CD4-positive, alpha-beta T cell treated with Interleukin-17A for 4 hours (primary cell): ENCODE measurements at regions not wholly inside any gene's neighbourhood (a gene's known extent, or its start where the extent isn't known, plus 50 kb on each side); places are given as distances from the start of the nearest gene placed in this dataset.

Experiments
- DNase-seq: peaks from one replicate; pipeline ENCODE4 v3.0.0-alpha.2; 2020; ENCODE audit warnings: mixed read lengths

DNA sequence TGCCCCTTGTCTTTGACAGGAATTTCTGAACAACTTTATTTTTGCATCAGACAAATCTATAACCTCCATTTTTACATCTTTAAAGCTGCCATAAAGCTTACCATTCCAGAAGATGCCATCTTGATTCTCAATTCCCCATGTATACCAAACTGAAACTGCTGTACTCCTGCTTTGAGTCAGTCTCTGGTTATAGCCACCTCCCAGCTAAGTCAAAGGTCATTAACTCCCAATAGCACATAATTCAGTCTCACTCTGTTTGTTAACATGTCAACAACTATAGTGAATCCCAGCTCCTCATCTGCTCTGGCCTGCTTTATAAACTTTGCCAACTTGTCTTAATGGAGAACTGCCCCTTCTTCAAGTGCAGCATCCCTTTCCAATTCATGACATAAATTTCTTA lies 343.6 kb downstream of the FRK start:
- DNase-seq, result no peak

DNA sequence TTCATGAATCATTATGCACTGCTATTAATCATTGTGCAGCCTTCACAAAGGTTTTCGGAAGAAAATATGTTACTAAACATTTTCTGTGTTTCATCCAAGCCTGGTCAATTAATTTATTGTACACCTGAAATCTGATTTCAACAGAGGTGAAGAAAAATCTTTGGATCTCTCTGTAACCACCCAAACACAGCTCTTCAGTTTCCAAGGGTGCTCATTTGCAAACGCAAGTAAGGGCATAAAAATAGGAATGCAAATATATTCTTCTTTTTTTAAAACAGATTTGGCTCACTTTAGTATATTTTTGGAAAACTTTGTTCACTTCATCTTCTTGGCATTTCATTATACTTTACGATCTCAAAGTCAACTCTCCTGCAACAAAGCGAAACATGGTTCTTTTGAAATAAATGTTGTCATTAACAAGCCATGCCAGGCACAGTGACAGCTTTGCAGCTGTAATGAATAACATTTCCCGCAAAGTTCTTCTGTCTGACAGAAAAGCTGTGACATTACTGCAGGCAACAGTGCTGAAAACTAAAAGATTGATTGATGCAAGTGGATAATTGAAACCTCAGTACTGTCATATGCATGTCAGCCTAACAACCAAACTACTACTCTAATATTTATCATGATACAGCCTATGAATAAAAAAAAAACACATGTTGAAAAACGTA lies 348.3 kb downstream of the FRK start:
- DNase-seq, result no peak

DNA sequence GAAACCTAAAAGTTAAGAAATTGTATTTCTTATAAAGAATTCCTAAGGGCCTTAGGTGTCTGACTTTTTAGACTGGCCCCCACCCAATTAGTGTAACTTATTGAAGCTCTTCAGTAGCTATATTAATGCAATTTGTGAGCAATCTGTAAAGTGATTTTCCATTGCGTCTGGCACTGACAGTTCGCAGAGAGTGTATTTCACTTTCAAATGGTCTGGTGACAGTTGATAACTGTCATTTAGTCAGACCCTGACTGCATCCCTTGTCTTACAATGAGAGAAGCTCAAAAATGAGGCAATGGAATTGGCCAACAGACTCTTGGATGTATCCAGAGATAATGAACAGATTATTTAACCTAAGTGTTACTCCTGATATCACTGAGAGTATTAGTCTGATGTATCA lies 351.8 kb downstream of the FRK start:
- no peak for DNase-seq

DNA sequence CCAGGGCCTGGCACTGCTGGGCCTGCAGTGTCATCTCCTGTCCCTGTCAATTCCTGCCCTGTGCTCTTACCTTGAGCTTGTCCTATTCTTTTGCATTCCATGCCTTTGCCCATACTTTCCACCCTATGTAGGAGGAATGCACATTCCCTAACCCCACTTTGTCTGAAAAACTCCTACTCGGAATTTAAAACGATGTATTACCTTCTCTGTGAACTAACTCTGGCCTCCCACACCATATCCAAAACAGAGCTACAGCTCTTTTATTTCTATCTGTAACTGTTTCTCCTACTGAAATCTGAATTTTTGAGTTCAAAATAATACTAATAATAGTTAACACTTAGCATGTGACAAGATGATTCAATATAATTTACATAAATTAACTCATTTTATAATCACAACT lies 353.7 kb downstream of the FRK start:
- no peak for DNase-seq

DNA sequence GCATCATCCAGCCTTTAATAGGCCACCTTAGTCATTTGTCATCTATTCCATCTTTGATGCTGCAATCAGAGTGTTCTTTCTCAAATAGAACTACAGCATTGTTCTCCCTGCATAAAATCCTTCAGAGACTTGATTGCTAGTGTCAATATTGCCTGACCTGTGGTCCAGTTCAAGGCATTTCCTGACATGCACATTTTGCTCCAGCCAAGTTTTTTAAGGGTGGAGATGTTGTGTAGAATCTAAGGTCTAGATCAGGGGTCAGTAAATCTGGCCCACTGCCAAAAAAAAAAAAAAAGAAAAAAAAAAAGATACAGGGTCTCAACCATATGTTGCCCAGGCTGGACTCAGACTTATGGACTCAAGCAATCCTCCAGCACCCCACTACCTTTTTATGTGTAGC lies 354.4 kb downstream of the FRK start:
- DNase-seq, result no peak

DNA sequence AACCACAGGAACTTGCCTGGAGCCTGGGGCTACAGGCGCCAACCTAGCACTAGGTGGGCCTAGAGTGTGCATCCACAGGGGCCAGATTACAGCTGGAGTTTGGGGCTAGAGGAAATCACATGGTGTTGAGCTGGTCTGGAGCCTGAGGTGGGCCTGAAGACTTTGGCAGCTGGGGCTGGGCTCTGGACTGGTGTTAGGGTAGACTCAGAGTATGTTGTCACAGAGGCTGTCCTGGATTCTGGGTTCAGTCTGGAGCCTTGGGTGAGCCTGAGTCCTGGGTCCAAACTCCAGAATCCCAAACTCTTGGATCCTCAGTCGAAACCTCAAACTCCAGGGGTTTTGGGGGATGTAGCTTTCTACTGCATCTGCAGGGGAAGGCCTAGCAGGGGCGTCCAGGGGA lies 356.7 kb downstream of the FRK start:
- DNase-seq, result no peak

DNA sequence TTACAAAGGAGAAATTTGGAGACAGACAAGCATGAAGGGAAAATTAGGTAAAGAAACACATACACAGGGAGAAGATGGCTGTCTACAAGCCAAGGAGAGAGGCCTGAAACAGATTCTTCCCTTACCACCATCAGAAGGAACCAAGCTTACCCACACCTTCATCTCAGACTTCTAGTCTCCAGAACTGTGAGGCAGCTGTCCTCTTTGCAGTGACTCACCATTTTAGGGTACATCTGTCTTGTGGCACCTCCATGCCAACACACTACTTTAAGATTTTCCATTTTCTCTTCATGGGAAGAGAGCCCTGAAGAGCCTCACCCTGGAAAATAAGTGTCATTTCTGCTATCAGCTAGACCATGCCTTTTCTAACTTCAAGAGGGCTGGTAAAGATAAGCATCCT lies 369.3 kb downstream of the FRK start:
- DNase-seq, result no peak

DNA sequence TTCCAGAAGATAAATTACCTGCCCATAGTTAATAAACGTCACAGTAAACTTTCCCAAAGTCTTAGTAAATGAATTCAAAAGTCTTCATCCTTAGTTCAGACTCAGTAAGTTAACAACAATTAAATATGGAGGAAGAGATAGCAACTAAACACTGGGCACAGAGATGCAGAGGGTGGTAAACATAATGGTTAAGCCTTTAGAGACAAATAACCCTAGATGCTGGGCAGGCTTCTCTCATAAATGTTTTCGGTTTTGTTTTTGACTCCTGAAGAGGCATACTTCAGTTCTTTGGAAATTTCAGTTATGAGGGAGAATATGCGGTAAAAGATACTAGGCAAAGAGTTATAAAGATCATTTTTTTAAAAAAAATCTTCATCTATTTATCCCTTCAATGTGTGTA lies 369.8 kb downstream of the FRK start:
- DNase-seq, result no peak

DNA sequence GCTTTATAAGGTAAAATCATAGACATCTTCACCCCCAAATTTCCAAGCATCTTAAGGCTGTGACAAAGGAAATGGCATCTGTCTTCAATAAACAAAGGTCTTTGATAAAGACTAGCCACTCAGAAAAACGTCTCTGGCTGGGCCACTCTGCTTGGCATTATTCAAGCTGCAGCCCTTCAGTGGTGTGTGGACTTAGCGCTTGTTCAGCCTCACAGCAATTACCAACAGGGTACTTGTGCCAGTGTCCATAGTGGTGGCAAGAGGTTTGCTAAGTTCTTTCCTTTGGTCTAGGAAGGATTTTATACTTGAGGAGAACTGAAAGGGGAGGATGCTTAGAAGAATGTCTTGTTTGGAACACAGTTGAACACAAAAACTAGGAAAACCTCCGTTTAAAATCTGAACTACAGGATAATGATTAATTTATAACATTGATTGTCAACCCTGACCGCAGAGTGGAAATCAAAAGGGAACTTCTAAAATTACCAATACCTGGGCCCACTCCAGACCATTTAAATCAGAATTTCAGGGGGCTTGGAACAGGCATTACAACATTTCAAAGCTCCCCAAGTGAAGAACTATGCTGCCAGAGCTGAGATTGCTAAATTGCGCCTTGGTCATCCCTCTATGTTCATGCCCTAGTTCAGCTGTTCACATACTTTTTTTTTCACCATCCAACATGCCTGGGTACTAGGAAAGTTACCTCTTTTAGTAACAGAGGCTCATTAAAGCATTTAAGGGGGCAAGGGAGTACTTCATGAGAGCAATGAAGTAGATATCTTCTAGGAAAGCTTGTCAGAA lies 378.5 kb downstream of the FRK start:
- DNase-seq, result no peak

DNA sequence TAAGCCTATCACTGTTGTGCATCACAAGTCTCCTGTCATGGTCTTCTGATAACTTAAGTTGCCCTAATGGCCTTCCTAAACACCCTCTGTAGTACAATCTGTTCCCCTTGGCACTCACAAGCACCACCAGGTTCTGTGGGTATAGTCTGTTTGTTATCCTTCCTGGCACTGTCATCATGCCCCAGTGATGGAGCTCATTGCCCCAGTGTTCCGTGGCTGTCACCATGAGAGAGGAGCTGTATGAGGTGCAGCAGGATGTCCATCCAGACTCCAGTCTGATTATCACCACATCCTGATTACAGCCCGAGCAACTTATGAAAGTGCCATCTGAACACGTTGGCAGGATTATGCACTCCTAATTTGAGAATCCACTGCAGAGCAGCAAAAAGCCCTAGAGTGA lies 380.1 kb downstream of the FRK start:
- no peak for DNase-seq

DNA sequence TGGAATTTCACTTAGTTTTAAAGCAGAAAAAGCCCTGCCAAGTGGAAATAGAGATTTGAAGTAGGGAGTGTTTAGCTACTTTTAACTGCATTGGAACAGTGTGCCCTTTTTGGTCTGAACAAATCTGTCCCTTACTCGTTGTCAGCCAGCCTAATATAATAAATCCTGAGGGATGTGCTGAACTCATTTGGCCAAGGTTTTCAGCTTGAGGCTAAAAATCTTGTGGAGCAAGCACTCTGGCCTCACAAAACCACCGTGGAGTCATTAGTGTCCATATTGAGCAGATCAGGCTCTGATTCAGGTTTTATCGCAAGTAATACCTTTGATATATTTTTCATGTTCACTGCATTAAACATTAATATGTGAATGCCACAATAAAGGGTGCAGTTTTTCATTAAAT lies 383.5 kb downstream of the FRK start:
- no peak for DNase-seq

DNA sequence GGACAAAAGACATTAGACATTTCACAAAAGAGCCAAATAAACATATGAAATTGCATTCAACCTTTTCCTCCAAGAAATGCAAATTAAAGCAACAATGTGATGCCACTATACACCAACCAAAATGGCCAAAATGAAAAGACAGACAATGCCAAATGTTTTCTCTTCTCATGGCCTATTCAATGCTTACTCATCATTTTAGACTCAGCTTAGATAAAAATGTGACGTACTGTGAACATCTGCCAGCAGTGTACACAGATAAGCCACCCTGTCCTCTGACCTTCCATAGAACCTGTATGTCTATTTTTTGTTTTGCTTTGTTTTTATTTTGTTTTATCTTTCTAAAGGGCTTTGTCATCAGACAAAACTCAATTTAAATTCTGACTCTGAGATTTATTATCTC lies 385.2 kb downstream of the FRK start:
- DNase-seq, result no peak

DNA sequence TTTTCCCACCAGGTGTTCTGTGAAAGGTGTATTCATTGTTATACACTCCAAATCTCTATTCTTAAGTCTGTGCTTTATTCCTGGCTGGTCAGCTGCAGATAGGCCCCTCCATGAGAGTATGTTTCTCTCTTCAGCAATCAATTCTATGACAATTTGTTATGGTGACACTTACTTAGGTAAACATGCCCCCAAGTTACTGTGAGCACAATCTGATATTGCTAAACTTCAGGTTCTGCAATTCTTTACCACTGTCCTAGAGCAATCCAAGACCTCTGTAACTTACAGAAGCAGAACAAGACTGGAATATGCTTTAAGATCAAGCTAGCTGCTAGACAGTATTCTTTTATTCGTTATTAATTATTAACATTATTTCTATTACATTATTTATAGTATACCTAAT lies 391.9 kb downstream of the FRK start:
- DNase-seq, result no peak

DNA sequence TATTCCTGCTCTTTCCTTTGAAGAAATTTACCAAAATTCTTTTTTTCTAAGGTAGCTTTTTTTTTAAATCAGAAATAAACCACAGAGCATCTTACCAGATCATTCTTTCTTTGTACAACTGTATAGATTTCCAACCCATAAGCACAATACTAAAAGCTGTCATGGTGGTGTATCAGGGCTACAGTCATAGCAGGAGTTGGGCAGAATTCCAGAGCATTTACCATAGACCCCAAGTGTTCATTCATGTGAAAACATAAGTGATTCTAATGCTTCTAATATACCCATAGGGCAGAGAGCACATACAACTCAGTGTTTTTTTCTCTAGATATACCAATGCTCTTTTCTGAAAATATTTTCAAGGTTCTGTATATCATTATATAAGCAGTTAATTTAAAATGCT lies 392.5 kb downstream of the FRK start:
- DNase-seq, result no peak

DNA sequence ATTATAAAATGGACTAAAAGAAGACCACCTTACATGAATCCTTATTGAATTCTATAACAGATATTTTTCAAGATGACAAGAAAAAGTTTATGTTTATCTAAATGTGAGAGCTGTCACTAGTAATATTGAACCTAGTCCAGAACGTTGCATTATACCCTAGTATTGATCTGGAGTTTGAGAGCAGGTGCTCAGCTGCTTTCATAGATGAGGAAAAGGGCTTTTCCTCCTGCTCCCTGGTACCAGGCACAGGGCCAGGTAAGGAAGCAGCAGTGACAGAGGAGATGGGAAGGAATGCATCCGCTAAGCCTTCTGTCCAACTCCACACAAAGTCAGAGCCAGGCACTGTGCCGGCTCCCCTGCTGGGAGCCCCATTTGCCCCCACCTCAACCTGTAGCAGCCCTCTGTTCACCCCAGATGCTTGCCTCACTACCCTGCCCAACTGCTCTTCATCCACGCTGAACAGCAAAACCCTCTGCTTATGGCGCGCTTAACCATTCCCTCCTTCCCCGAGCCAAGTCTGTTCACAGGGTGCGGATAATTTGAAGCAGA lies 393.1 kb downstream of the FRK start:
- DNase-seq, result no peak

DNA sequence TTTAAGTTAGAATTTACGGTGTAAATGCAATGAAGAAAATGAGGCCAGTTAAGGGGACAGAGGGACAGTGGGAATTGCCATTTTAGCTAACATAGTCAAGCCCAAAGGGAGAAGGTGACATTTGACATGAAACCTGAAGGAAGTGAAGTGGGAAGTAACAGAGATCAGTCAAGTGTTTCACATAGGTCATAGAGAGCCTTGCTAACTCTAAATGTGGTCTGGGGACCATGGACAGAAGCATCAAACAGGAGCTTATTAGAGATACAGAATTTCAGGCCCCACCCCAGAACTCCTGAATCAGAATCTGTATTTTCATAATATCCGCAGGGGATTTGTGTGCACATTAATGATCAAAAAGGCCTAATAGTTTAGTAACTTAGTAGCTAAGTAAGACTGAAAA lies 393.7 kb downstream of the FRK start:
- no peak for DNase-seq

DNA sequence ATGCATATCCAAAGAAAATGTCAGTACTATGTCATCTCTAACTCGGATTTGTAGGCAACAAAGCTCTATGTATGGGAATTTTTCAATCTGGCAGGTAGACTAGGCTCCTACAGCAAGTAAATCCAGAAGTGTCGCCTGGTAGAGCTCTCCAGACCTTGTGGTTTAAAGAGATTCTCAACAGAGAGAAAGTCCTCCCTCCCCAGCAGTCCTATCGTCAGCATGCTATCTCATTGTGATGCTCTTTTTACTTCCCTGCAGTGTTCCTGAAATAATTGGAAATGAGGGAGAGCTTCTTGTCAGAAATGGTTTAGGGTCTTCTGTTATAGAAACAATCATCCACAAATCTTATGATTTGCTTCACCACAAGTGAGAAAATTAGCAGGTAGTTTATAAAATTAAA lies 395.4 kb downstream of the FRK start:
- DNase-seq, result no peak

DNA sequence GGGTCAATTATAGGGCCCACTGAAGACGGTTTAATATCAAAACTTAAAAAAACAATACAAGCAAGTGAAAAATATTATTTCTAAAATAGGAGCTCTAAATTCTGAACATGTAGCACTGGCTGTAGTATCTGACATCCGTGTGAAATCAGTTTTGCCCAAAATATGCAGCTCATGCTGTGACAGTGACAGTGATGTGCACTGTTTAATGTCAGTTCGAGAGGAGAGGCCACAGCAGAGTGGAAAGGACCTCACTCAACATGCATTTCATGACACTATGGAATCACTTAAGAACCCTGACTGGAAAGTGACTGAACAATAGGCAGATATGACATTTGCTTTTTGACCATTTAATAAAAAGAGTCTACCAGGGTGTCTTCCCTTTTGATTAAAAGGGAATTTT lies 397.0 kb downstream of the FRK start:
- DNase-seq, result no peak

DNA sequence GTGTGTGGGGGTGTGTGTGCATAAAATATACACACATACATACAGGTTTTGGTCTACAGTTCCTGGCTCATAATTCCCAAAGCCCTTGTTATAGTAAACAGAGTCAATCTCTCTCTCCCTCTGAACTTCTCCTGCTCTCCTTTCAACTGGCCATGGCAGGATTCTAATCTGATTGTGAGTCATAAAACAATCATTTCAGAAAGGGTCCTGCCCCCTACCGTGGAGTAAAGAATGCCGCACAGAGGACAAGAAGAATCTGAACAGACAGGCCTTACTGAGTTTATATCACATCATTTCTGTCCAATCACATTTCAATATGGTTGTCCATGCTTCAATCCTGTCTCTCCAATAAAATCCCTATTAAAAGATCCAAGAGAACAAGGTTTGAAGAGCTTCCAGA lies 416.9 kb downstream of the FRK start:
- no peak for DNase-seq

DNA sequence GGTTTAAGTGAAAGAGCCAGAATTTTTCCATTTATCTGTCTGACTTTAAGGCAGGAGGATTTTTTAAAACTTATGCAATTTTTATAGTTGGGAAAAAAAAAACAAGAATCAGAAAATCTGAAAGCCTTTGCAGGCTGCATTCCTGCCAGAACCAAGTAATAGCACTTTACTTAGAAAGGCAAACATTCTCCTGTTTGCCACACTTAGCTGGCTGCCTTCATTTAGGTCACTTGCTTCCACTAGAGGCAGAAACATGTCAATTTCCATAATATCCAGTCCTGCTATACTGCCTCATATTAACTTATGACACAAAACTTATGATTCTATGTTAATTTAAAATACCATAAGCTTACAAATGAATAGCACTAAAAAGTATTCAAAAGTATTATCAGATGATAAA lies 425.8 kb downstream of the FRK start:
- no peak for DNase-seq

DNA sequence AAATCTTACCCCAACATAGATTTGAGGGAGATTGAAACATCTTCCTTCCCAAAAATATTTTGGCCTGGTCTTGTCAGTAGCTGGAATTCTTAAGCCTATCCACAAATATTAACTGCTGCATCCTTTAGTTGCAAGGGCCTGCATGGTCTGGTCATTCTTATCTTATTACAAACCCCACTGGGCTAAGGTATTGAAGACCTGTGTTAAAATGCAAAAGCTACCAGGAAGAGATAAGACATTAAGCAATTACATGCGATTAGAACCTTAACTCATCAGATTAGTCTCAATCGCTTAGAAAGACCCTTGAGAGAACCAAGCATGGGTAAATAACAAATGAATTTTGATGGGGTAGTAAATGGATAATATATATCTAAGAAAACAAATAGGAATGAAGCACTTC lies 426.6 kb downstream of the FRK start:
- no peak for DNase-seq

DNA sequence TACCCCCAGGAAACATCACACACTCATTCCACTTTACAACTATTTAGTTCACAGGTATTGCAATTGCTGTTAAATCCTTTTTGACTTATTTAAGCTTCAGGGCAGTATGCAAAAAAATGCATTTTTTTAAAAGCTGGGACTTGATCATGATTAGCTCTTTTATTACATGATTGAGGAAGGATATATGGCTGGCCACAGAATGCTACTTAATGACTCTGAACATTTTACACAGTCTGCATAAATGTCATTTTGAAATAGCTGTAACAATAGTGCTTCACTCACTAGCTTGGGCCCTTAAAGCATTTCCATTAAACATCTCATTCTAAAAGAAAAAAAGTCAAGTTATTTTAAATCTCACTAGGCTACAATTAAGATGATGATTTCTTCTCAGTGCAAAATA lies 429.7 kb downstream of the FRK start:
- no peak for DNase-seq

DNA sequence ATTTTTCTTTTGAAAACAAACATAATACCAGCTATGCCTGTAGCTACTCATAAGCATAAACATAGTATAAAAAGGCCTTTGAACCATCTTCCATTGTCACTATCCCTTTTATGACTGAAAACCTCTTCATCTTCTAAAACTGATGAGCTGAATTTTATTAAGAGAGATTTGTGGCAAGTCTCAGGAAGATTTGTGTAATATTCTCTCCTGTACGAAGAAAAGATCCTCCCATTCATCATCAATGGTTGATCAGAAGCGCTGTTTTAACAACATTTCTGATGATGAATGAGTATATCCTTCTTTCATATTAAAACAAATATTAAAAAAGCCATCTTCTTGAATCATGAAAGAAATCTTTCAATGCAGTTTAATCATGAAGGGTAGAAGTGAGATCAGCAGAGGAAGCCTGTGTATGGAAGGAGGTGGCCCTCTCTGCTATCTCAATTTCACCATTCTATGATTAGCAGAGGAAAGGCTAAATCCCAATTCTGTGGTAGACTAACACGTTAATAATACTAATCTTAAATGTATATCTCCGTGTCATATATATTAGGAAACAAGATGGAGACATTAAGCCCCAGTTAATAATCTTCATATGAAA lies 430.2 kb downstream of the FRK start:
- no peak for DNase-seq

DNA sequence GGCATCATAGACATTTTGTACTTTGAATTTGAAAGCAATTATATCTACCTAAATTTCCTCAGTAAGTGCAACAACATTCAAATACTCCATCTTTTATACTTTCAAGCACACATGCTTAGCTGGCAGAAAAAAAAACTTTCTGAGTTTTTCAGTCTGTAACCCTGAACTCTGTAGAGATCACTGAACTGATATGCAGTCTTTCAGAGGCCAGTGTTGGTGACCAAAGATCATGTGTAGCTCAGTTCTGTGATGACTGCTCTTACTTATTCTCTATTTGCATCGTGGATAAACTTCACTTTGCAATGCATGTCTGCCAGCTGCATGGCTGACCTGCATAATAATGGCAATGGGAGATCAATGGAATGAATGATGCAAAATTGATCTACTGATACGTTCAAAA lies 431.3 kb downstream of the FRK start:
- no peak for DNase-seq
